Neuronal stem cell (in vitro differentiated cells): ENCODE measurements at regions not wholly inside any gene's neighbourhood (a gene's known extent, or its start where the extent isn't known, plus 50 kb on each side); places are given as distances from the start of the nearest gene placed in this dataset. TPM values are rescaled to one million over a fixed set of nuclear protein-coding genes. Genes with fewer than 3 reads are reported as not detected.

Experiments
- DNase-seq: peaks from one replicate; pipeline ENCODE4 v3.0.0-alpha.2; 2013; ENCODE audit warnings: low spot score
- H2AFZ ChIP-seq: one replicate; pipeline ENCODE4 v1.6.1; 2013; ENCODE audit warnings: mild to moderate bottlenecking, low read length, inconsistent platforms
- H2AK5ac ChIP-seq: 2 replicates; pipeline ENCODE4 v1.6.1; 2013; ENCODE audit warnings: low read depth, mild to moderate bottlenecking, inconsistent platforms, low read length, moderate library complexity, mixed read lengths
- H2BK120ac ChIP-seq: 2 replicates; pipeline ENCODE4 v1.6.1; 2013; ENCODE audit warnings: low read depth, mild to moderate bottlenecking, inconsistent platforms, low read length, moderate library complexity, mixed read lengths
- H2BK12ac ChIP-seq: one replicate; pipeline ENCODE4 v1.6.1; 2013; ENCODE audit warnings: low read length, inconsistent platforms
- H2BK15ac ChIP-seq: 2 replicates; pipeline ENCODE4 v1.6.1; 2013; ENCODE audit warnings: mild to moderate bottlenecking, low read length, inconsistent platforms, mixed read lengths
- H2BK5ac ChIP-seq: one replicate; pipeline ENCODE4 v1.6.1; 2013; ENCODE audit warnings: inconsistent platforms, mild to moderate bottlenecking, low read length, moderate library complexity
- H3K14ac ChIP-seq: one replicate; pipeline ENCODE4 v1.6.1; 2013; ENCODE audit warnings: low read length, inconsistent platforms
- H3K18ac ChIP-seq: 2 replicates; pipeline ENCODE4 v1.6.1; 2013; ENCODE audit warnings: low read length, inconsistent platforms
- H3K23ac ChIP-seq: 2 replicates; pipeline ENCODE4 v1.6.1; 2013; ENCODE audit warnings: low read depth, mild to moderate bottlenecking, mixed read lengths, low read length, inconsistent platforms; ENCODE audit not compliant: poor library complexity
- H3K27ac ChIP-seq: replicated peaks from 3 replicates; pipeline ENCODE4 v1.5.1; 2013; ENCODE audit warnings: low read length, inconsistent platforms
- H3K27me3 ChIP-seq, 3 experiments: 2 replicates each; pipeline ENCODE4 v1.6.1; 2013; ENCODE audit warnings: low read length in 3 of 3, mild to moderate bottlenecking in 2 of 3, inconsistent platforms in 1 of 3, low read depth in 1 of 3, mixed read lengths in 1 of 3, moderate library complexity in 1 of 3; ENCODE audit not compliant: control insufficient read depth in 3 of 3, insufficient read depth in 3 of 3
- H3K36me3 ChIP-seq, 2 donors: replicated peaks in 1 of 2; 2 replicates each; pipeline ENCODE4 v1.6.1; 2013; ENCODE audit warnings: low read length in 2 of 2; ENCODE audit not compliant: control insufficient read depth in 2 of 2, insufficient read depth in 2 of 2
- H3K4ac ChIP-seq: 2 replicates; pipeline ENCODE4 v1.6.1; 2013; ENCODE audit warnings: inconsistent platforms, mild to moderate bottlenecking, low read length, moderate library complexity
- H3K4me1 ChIP-seq, 2 donors: 1 replicate in 1 of 2; 2 replicates in 1 of 2; pipeline ENCODE4 v1.6.1; 2013; ENCODE audit warnings: low read length in 2 of 2, low read depth in 1 of 2; ENCODE audit not compliant: control insufficient read depth in 2 of 2, insufficient read depth in 1 of 2
- H3K4me2 ChIP-seq: one replicate; pipeline ENCODE4 v1.6.1; 2013; ENCODE audit warnings: mild to moderate bottlenecking, low read length, inconsistent platforms; ENCODE audit not compliant: insufficient read depth, poor library complexity, severe bottlenecking
- H3K4me3 ChIP-seq, 2 donors: 2 replicates each; pipeline ENCODE4 v1.5.1; 2013; ENCODE audit warnings: low read length in 2 of 2, mild to moderate bottlenecking in 2 of 2, inconsistent platforms in 1 of 2, moderate library complexity in 1 of 2
- H3K79me1 ChIP-seq: one replicate; pipeline ENCODE4 v1.6.1; 2013; ENCODE audit warnings: low read depth, mild to moderate bottlenecking, inconsistent platforms, low read length, moderate library complexity
- H3K9ac ChIP-seq: one replicate; pipeline ENCODE4 v1.6.1; 2013; ENCODE audit warnings: mild to moderate bottlenecking, low read depth, low read length, inconsistent platforms; ENCODE audit not compliant: poor library complexity
- H3K9me3 ChIP-seq, 2 donors: replicated peaks in 1 of 2; 2 replicates each; pipeline versions ENCODE3 to v1.6.1; 2013; ENCODE audit warnings: low read length in 2 of 2, mild to moderate bottlenecking in 2 of 2, inconsistent platforms in 1 of 2, low read depth in 1 of 2, mixed read lengths in 1 of 2, moderate library complexity in 1 of 2; ENCODE audit not compliant: control insufficient read depth in 2 of 2, insufficient read depth in 1 of 2
- H4K8ac ChIP-seq: one replicate; pipeline ENCODE4 v1.6.1; 2013; ENCODE audit warnings: low read depth, mild to moderate bottlenecking, inconsistent platforms, low read length, moderate library complexity
- H4K91ac ChIP-seq: one replicate; pipeline ENCODE4 v1.6.1; 2013; ENCODE audit warnings: low read length, low read depth, mild to moderate bottlenecking, inconsistent platforms; ENCODE audit not compliant: poor library complexity
- WGBS, 2 donors: extraction: QIAGEN DNeasy Blood & Tissue Kit; methylation state at CpG; one replicate each; pipeline ENCODE4 v1.1.7; 2013; ENCODE audit warnings: missing lambda C conversion rate in 2 of 2, mixed read lengths in 1 of 2; ENCODE audit not compliant: insufficient read length in 2 of 2, insufficient replicate concordance in 1 of 2; ENCODE audit errors: extremely low coverage in 2 of 2; 5-methylcytosine and 5-hydroxymethylcytosine counted together
- small RNA-seq: library from polyadenylated mRNA; stranded (forward); fragments of <200 nt; extraction: miRNeasy Mini kit (QIAGEN cat#:217004); gene quantifications from one replicate; pipeline ENCODE3, GENCODE V24; 2013; ENCODE audit not compliant: insufficient read depth

- no peak overlapping the region for H3K4ac ChIP-seq
- H3K79me1 ChIP-seq: no peaks in the 10 kb centered on the region
- H2BK12ac ChIP-seq: no peak overlapping the region
- H2BK15ac ChIP-seq: no peak overlapping the region
- H2BK5ac ChIP-seq: no peak overlapping the region
- DNase-seq: no peak
- H2AFZ ChIP-seq: peak overlapping the region; percentile 3
- H2BK120ac ChIP-seq: no peak overlapping the region
- no peaks in the 10 kb centered on the region for H3K4me1 ChIP-seq
- no peak overlapping the region for H3K4me3 ChIP-seq
- H3K9ac ChIP-seq: no peak overlapping the region
- H3K27me3 ChIP-seq: no peaks in the 10 kb centered on the region
- no peak overlapping the region for H4K91ac ChIP-seq
- no peaks in the 10 kb centered on the region for H3K9me3 ChIP-seq
- H3K18ac ChIP-seq: no peak overlapping the region
- H2AK5ac ChIP-seq: no peak overlapping the region
- no peak overlapping the region for H4K8ac ChIP-seq
- H3K4me2 ChIP-seq: no peak overlapping the region
- H3K27ac ChIP-seq: no peak overlapping the region
- no peaks in the 10 kb centered on the region for H3K36me3 ChIP-seq
- no peak overlapping the region for H3K23ac ChIP-seq
- no peak overlapping the region for H3K14ac ChIP-seq
- no CpG with 5 or more reads among the region's 2 CpGs for WGBS, 2 donors
These were observed 53.7 kb upstream of the PRR20A start for GRCh38 chr13:57087006-57087405.

Small RNAs in the stretch of these regions (small RNA-seq; reads per million reads assigned to genes)
- not detected for gene MIR5007
- gene RF02271: not detected
